K562 (cell line): ENCODE measurements at regions not wholly inside any gene's neighbourhood (a gene's known extent, or its start where the extent isn't known, plus 50 kb on each side); places are given as distances from the start of the nearest gene placed in this dataset.
"Not testable (repeated sequence)": the region's sequence is repeated elsewhere in the genome, so short reads cannot be mapped to it uniquely, and the experiment has no call there.

ENCODE experiments used
- ATAC-seq: fragments of 200-7000 bp; cut with Tn5 transposase; 3 replicates; pipeline ENCODE4 v1.9.1; 2020; ENCODE audit warnings: moderate library complexity
- BruUV-seq: library from RNA; stranded (reverse); fragments of 400-500 nt; replicated peaks from 2 replicates; lab custom pipeline; 2021; lab: Mats Ljungman, UMichigan
- CTCF ChIA-PET: fragments of 300-600 bp; formaldehyde crosslinking; extraction: SDS; loops from one replicate; lab custom pipeline; 2021; ENCODE audit warnings: low intra/inter-chr PET ratio; lab: Yijun Ruan, JAX
- POLR2A ChIA-PET: fragments of 300-600, 350-650 bp; sonication (Branson Sonifier 250); formaldehyde crosslinking; extraction: SDS; loops from one replicate; lab custom pipeline; 2021; ENCODE audit warnings: antibody characterized with exemption, inconsistent platforms; lab: Yijun Ruan, JAX
- DNase-seq, 4 experiments: peaks; one replicate each; pipeline versions ENCODE4 v3.0.0 to v3.0.0-alpha.2; 2011 to 2018; ENCODE audit warnings: low spot score in 3 of 4, mixed read lengths in 3 of 4; ENCODE audit errors: extremely low read depth in 1 of 4
- FAIRE-seq: peaks from 2 replicates; lab custom pipeline; 2011; peaks lifted over from hg19 to GRCh38; lab: Jason Lieb, UNC
- H2AFZ ChIP-seq: 2 replicates; pipeline ENCODE4 v1.6.0; 2011; ENCODE audit warnings: low read depth, low read length, control low read depth, inconsistent platforms
- H3K27ac ChIP-seq: fragments of 200-600 bp; 3 replicates; pipeline ENCODE4 v1.8.0; 2011; ENCODE audit warnings: low read depth, mild to moderate bottlenecking, control low read depth, inconsistent platforms, low read length, moderate library complexity, mixed read lengths; ENCODE audit errors: extremely low read depth
- H3K27me3 ChIP-seq, 2 experiments: fragments of 300-600 bp in 1 of 2; 2 replicates in 1 of 2; 3 replicates in 1 of 2; pipeline versions ENCODE4 v1.6.0 to v1.8.0; 2011; ENCODE audit warnings: inconsistent platforms in 2 of 2, low read length in 2 of 2, mild to moderate bottlenecking in 1 of 2, mixed read lengths in 1 of 2, moderate library complexity in 1 of 2; ENCODE audit not compliant: control insufficient read depth in 2 of 2, insufficient read depth in 2 of 2
- H3K36me3 ChIP-seq: fragments of 300-600 bp; 3 replicates; pipeline ENCODE4 v1.8.0; 2011; ENCODE audit warnings: mild to moderate bottlenecking, low read length, inconsistent platforms; ENCODE audit not compliant: control insufficient read depth, insufficient read depth
- H3K4me1 ChIP-seq, 2 experiments: fragments of 200-600 bp in 1 of 2; replicated peaks in 1 of 2; 2 replicates in 1 of 2; 3 replicates in 1 of 2; pipeline versions ENCODE4 v1.5.1 to v1.8.0; 2011; ENCODE audit warnings: inconsistent platforms in 2 of 2, low read length in 2 of 2, mild to moderate bottlenecking in 1 of 2, mixed read lengths in 1 of 2, moderate library complexity in 1 of 2; ENCODE audit not compliant: control insufficient read depth in 2 of 2, insufficient read depth in 2 of 2
- H3K4me2 ChIP-seq: 2 replicates; pipeline ENCODE4 v1.6.1; 2011; ENCODE audit warnings: low read length, control low read depth, inconsistent platforms, mixed read lengths; ENCODE audit not compliant: insufficient read depth
- H3K4me3 ChIP-seq: fragments of 200-600 bp; sonication (generic), shearing (Covaris generic); 2 replicates; pipeline ENCODE4 v1.5.1; 2016; ENCODE audit warnings: control low read depth, inconsistent platforms
- H3K79me2 ChIP-seq: fragments of 200-600 bp; 3 replicates; pipeline ENCODE4 v1.8.0; 2011; ENCODE audit warnings: low read length, inconsistent platforms; ENCODE audit not compliant: control insufficient read depth, insufficient read depth
- H3K9ac ChIP-seq, 2 experiments: 2 replicates each; pipeline versions ENCODE4 v1.6.0 to v1.6.1; 2011; ENCODE audit warnings: low read depth in 2 of 2, low read length in 2 of 2, control low read depth in 1 of 2, inconsistent platforms in 1 of 2, mild to moderate bottlenecking in 1 of 2, mixed read lengths in 1 of 2; ENCODE audit not compliant: insufficient read depth in 1 of 2
- H3K9me1 ChIP-seq: one replicate; pipeline ENCODE4 v1.6.0; 2011; ENCODE audit warnings: inconsistent platforms, mild to moderate bottlenecking, low read length, moderate library complexity; ENCODE audit not compliant: control insufficient read depth, insufficient read depth
- H3K9me3 ChIP-seq: replicated peaks from 2 replicates; pipeline ENCODE4 v1.5.1; 2011; ENCODE audit warnings: low read depth, low read length, inconsistent platforms; ENCODE audit not compliant: control insufficient read depth, insufficient read depth
- H4K20me1 ChIP-seq: replicated peaks from 2 replicates; pipeline ENCODE4 v1.6.1; 2011; ENCODE audit warnings: low read length, inconsistent platforms, mixed read lengths; ENCODE audit not compliant: control insufficient read depth, insufficient read depth
- DIDO1 ChIP-seq: fragments of 450-650 bp; IDR thresholded peaks from 2 replicates; pipeline ENCODE4 v1.6.1; 2016; ENCODE audit warnings: low read depth, missing biosample characterization, missing genetic modification characterization
- GABPB1 ChIP-seq: sonication (generic); formaldehyde crosslinking; IDR thresholded peaks from 2 replicates; pipeline ENCODE4 v1.8.0; 2022; ENCODE audit warnings: mild to moderate bottlenecking, missing genetic modification reagents
- HOXB6 ChIP-seq: fragments of 250-450 bp; sonication (Bioruptor Pico); IDR thresholded peaks from 2 replicates; pipeline ENCODE4 v1.5.1; 2022; ENCODE audit warnings: mild to moderate bottlenecking, borderline replicate concordance
- ZNF507 ChIP-seq: conservative IDR thresholded peaks from 2 replicates; pipeline ENCODE4 v1.6.1; 2017; ENCODE audit warnings: missing genetic modification characterization, missing compliant biosample characterization
- ZNF75A ChIP-seq: fragments of 450-650 bp; formaldehyde crosslinking; IDR thresholded peaks from 2 replicates; pipeline ENCODE4 v1.4.0; 2020; ENCODE audit warnings: mild to moderate bottlenecking
- WGBS: fragments of 100-300 bp; shearing (Covaris generic); methylation state at CpG from one replicate; pipeline ENCODE4 v1.1.6; 2016; ENCODE audit warnings: low coverage, mixed read lengths; ENCODE audit not compliant: insufficient coverage; ENCODE audit errors: missing lambda C conversion rate; 5-methylcytosine and 5-hydroxymethylcytosine counted together
- in situ Hi-C: fragments of 300-500 bp; cut with MboI; formaldehyde crosslinking; loops from 4 replicates; pipeline ENCODE4 v1.15.0; 2018; ENCODE audit warnings: inconsistent platforms, mixed read lengths
- intact Hi-C: fragments of 100-400 bp; cut with micrococcal nuclease; formaldehyde crosslinking; loops from 2 replicates; pipeline ENCODE4 v1.14.2; 2022
- TF ChIP-seq, protein P1 (sequence below): fragments of 450-650 bp; IDR thresholded peaks from 2 replicates; pipeline ENCODE4 v1.6.1; 2016; ENCODE audit warnings: mild to moderate bottlenecking, moderate library complexity

DNA sequence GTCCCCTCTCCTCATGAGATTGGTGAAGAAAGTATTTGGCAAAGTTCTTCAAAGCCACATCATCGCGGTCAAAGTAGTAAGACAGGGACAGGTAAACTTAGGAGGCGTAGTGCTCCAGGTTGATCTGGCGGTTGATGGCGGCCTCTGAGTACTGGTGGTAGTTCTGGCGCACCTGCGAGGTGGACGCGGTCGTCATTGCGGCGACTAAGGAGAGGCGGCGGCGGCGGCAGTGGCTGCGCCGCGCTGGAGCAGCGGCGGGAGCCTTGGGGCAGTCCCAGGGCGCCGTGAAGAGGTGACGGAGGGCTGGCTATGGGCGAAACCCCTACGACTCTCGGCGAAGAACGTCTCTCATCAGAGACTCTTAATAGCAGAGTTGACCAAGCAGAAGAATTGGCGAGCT lies 107.2 kb upstream of the UBE2E3 start:
- intact Hi-C loops (no loop called here), in situ Hi-C loops (no loop called here)
- no peaks in the 10 kb centered on the region for H3K27me3 ChIP-seq
- H4K20me1 ChIP-seq: no peaks in the 10 kb centered on the region
- no peaks in the 10 kb centered on the region for H3K9me1 ChIP-seq
- no peaks in the 10 kb centered on the region for H3K36me3 ChIP-seq
- ATAC-seq (no peak), FAIRE-seq (no peak), DNase-seq (no peak)
- no peak overlapping the region for H2AFZ ChIP-seq
- no peak overlapping the region for H3K9ac ChIP-seq
- WGBS: 13% methylated on average over 25 of the region's 30 CpGs
- ChIA-PET POLR2A (no interaction called here), CTCF (no interaction called here)
- H3K4me2 ChIP-seq: no peak overlapping the region
- H3K4me1 ChIP-seq: no peaks in the 10 kb centered on the region
- H3K79me2 ChIP-seq: no peaks in the 10 kb centered on the region
- no TSS peak for BruUV-seq
- H3K9me3 ChIP-seq: no peaks in the 10 kb centered on the region; the same call in 1 of the 2 replicates
- H3K4me3 ChIP-seq: no peak overlapping the region
- H3K27ac ChIP-seq: no peak overlapping the region
- TF ChIP-seq GABPB1: no peak
- TF ChIP-seq DIDO1 (tag): no peak
- TF ChIP-seq ZNF507: no peak
- no peak for TF ChIP-seq HOXB6 (CRISPR knock-in tag)

- H3K4me3 ChIP-seq, H4K20me1 ChIP-seq, H3K9ac ChIP-seq, H3K9me1 ChIP-seq, ATAC-seq, H3K4me1 ChIP-seq, H2AFZ ChIP-seq, H3K27me3 ChIP-seq, H3K79me2 ChIP-seq, H3K9me3 ChIP-seq, H3K36me3 ChIP-seq, H3K4me2 ChIP-seq, CTCF ChIA-PET, intact Hi-C loops, in situ Hi-C loops, DNase-seq, H3K27ac ChIP-seq, FAIRE-seq, BruUV-seq: not testable (repeated sequence)
- WGBS: 10% methylated on average over 6 of the region's 8 CpGs
- POLR2A ChIA-PET: interaction anchor here (1.6 kb wide), 1 partner anchor 31 kb away, joined by 3 read pairs; no protein-coding TSS in a partner anchor
- peak; percentile 46; the same call in 1 of the 2 replicates for TF ChIP-seq ZNF75A
- TF ChIP-seq, protein P1, sequence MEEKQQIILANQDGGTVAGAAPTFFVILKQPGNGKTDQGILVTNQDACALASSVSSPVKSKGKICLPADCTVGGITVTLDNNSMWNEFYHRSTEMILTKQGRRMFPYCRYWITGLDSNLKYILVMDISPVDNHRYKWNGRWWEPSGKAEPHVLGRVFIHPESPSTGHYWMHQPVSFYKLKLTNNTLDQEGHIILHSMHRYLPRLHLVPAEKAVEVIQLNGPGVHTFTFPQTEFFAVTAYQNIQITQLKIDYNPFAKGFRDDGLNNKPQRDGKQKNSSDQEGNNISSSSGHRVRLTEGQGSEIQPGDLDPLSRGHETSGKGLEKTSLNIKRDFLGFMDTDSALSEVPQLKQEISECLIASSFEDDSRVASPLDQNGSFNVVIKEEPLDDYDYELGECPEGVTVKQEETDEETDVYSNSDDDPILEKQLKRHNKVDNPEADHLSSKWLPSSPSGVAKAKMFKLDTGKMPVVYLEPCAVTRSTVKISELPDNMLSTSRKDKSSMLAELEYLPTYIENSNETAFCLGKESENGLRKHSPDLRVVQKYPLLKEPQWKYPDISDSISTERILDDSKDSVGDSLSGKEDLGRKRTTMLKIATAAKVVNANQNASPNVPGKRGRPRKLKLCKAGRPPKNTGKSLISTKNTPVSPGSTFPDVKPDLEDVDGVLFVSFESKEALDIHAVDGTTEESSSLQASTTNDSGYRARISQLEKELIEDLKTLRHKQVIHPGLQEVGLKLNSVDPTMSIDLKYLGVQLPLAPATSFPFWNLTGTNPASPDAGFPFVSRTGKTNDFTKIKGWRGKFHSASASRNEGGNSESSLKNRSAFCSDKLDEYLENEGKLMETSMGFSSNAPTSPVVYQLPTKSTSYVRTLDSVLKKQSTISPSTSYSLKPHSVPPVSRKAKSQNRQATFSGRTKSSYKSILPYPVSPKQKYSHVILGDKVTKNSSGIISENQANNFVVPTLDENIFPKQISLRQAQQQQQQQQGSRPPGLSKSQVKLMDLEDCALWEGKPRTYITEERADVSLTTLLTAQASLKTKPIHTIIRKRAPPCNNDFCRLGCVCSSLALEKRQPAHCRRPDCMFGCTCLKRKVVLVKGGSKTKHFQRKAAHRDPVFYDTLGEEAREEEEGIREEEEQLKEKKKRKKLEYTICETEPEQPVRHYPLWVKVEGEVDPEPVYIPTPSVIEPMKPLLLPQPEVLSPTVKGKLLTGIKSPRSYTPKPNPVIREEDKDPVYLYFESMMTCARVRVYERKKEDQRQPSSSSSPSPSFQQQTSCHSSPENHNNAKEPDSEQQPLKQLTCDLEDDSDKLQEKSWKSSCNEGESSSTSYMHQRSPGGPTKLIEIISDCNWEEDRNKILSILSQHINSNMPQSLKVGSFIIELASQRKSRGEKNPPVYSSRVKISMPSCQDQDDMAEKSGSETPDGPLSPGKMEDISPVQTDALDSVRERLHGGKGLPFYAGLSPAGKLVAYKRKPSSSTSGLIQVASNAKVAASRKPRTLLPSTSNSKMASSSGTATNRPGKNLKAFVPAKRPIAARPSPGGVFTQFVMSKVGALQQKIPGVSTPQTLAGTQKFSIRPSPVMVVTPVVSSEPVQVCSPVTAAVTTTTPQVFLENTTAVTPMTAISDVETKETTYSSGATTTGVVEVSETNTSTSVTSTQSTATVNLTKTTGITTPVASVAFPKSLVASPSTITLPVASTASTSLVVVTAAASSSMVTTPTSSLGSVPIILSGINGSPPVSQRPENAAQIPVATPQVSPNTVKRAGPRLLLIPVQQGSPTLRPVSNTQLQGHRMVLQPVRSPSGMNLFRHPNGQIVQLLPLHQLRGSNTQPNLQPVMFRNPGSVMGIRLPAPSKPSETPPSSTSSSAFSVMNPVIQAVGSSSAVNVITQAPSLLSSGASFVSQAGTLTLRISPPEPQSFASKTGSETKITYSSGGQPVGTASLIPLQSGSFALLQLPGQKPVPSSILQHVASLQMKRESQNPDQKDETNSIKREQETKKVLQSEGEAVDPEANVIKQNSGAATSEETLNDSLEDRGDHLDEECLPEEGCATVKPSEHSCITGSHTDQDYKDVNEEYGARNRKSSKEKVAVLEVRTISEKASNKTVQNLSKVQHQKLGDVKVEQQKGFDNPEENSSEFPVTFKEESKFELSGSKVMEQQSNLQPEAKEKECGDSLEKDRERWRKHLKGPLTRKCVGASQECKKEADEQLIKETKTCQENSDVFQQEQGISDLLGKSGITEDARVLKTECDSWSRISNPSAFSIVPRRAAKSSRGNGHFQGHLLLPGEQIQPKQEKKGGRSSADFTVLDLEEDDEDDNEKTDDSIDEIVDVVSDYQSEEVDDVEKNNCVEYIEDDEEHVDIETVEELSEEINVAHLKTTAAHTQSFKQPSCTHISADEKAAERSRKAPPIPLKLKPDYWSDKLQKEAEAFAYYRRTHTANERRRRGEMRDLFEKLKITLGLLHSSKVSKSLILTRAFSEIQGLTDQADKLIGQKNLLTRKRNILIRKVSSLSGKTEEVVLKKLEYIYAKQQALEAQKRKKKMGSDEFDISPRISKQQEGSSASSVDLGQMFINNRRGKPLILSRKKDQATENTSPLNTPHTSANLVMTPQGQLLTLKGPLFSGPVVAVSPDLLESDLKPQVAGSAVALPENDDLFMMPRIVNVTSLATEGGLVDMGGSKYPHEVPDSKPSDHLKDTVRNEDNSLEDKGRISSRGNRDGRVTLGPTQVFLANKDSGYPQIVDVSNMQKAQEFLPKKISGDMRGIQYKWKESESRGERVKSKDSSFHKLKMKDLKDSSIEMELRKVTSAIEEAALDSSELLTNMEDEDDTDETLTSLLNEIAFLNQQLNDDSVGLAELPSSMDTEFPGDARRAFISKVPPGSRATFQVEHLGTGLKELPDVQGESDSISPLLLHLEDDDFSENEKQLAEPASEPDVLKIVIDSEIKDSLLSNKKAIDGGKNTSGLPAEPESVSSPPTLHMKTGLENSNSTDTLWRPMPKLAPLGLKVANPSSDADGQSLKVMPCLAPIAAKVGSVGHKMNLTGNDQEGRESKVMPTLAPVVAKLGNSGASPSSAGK: 0 out of 2 replicates have a peak, but pooled peaks have one; percentile 19
These were observed 107.6 kb upstream of the UBE2E3 start for GRCh38 chr2:180872781-180873180.
